ENCODE measurements at regions not wholly inside any gene's neighbourhood (a gene's known extent, or its start where the extent isn't known, plus 50 kb on each side); places are given as distances from the start of the nearest gene placed in this dataset.

DNA sequence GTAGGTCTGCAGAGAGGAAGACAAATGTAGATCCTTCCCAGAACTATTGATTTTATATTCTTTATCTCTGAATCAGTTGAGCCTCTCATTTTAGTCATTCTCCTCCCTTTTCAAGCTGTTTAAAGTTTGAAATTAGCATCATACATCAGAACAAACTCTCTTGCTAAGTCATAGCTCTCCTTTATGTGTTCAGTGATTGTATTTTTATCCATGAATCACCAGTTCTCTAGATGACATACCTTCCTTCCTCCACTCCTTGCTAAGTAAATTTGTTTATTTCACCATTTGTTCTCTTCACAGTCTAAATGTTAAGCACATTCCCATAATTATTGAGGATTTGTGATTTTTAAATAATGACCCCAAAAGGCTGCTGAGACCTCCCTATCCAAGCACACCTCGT, 63.5 kb upstream of the RAPGEF4 start:
- Histone ChIP-seq H3K4me1 (no peaks in the 10 kb centered on the region), H3K4me3 (no peak overlapping the region), H3K9me3 (peaks cover 0 to 7% (median 0%) of the 10 kb centered on the region in 4 donors), H3K27me3 (no peaks in the 10 kb centered on the region), H3K27ac (no peak overlapping the region), H3K36me3 (no peaks in the 10 kb centered on the region)
- DNase-seq (ENCODE audit: low spot score in 2 of 2) = no peak
- WGBS, 2 donors = 63 to 78% methylated on average over 1 of the region's 1 CpG
- no peak for TF ChIP-seq POLR2A (IDR thresholded peaks at IDR 0.05)
- TF ChIP-seq EP300 (IDR thresholded peaks at IDR 0.05) = no peak
- TF ChIP-seq, protein P1, sequence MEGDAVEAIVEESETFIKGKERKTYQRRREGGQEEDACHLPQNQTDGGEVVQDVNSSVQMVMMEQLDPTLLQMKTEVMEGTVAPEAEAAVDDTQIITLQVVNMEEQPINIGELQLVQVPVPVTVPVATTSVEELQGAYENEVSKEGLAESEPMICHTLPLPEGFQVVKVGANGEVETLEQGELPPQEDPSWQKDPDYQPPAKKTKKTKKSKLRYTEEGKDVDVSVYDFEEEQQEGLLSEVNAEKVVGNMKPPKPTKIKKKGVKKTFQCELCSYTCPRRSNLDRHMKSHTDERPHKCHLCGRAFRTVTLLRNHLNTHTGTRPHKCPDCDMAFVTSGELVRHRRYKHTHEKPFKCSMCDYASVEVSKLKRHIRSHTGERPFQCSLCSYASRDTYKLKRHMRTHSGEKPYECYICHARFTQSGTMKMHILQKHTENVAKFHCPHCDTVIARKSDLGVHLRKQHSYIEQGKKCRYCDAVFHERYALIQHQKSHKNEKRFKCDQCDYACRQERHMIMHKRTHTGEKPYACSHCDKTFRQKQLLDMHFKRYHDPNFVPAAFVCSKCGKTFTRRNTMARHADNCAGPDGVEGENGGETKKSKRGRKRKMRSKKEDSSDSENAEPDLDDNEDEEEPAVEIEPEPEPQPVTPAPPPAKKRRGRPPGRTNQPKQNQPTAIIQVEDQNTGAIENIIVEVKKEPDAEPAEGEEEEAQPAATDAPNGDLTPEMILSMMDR (IDR thresholded peaks at IDR 0.05) = no peak

DNA sequence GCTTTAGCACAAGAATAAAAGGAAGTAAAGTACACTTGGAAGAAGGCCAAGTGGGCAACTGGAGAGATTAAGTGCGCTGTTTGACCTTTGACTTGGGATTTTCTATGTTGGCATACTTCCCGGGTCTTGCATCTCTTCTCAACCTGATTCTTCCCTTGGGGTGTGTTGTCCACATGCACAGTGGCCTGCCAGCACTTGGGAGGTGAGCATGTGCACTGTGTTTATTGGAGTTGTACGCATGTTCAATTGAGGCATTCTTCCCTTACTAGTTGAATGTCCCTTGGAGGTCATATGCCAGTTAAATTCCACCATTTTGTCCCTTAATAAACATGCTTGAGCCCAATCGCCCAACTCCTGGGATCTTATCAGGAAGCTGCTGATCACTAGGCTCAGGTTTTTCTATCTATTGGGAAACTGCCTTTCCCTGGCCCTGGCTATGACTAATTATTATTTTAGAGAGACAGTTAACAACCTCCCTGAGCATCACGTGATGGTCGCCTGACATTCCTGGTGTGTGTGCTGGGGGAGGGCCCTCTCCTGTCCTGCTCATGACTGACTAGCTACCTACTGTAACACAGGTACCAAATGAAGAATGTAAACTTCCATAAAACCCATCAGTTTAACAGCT, 62.5 kb upstream of the RAPGEF4 start:
- Histone ChIP-seq H3K4me1 (no peaks in the 10 kb centered on the region), H3K4me3 (no peak overlapping the region), H3K27me3 (no peaks in the 10 kb centered on the region), H3K36me3 (no peaks in the 10 kb centered on the region), H3K27ac (no peak overlapping the region), H3K9me3 (peaks cover 0 to 7% (median 0%) of the 10 kb centered on the region in 4 donors)
- WGBS, 2 donors = 63 to 64% methylated on average over 6 of the region's 6 CpGs
- TF ChIP-seq, protein P1 (IDR thresholded peaks at IDR 0.05) = no peak
- TF ChIP-seq EP300 (IDR thresholded peaks at IDR 0.05) = no peak
- TF ChIP-seq POLR2A (IDR thresholded peaks at IDR 0.05) = no peak
- DNase-seq (ENCODE audit: low spot score in 2 of 2) = no peak

DNA sequence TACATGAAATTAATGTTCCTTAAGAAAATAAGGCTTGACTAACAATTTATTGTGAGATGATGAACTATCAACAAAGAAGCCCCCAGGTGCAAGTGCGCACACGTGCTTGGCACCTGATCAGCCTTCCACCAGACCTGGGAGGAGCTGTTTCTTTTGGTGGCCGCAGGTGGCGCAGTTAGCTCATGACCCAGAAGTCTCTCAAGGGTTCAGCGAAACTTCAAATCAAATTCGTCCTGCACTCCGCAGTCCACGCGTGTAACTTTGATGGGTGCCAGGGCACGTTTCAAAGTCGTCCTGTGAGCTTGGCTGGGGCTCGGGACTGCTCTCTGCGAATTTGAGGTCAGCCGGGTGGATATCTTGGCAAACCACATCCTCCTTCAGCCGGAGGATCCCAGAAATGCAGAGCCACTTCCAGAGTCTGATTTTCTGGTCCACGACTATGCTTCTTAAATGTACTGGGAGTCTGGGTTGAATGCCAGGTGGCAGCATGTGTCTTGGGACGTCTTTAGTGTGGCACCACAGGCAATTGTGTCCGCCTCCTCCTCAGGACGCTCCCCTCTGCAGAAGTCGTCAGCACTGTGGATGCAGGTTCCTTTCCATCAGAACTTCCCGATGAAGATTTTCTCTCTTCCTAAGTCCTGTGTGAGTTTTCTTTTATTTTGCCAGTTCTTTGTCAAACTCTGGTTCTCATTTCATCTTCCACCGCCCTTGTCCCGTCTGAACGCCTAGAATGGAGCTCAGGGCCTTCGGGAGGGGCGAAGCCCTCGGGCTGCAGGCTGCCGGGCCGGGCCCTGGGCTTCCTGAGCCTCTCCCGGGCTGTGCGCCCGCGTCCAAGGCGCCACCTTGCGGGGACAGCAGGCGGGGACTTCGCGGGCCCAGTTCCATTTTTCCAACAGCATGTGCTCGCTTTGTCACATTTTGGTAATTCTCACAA, 61.3 kb upstream of the RAPGEF4 start:
- H3K27me3 ChIP-seq = no peaks in the 10 kb centered on the region
- no peaks in the 10 kb centered on the region for H3K4me1 ChIP-seq
- no peak overlapping the region for H3K27ac ChIP-seq
- TF ChIP-seq POLR2A (IDR thresholded peaks at IDR 0.05) = no peak
- TF ChIP-seq, protein P1 (IDR thresholded peaks at IDR 0.05) = peak; percentile 22 to 50 (median 35)
- H3K4me3 ChIP-seq = no peak overlapping the region
- no peaks in the 10 kb centered on the region for H3K36me3 ChIP-seq
- WGBS, 2 donors = 50 to 52% methylated on average over 39 of the region's 39 CpGs
- H3K9me3 ChIP-seq = peaks cover 0 to 7% (median 0%) of the 10 kb centered on the region in 4 donors
- DNase-seq (ENCODE audit: low spot score in 2 of 2) = no peak

DNA sequence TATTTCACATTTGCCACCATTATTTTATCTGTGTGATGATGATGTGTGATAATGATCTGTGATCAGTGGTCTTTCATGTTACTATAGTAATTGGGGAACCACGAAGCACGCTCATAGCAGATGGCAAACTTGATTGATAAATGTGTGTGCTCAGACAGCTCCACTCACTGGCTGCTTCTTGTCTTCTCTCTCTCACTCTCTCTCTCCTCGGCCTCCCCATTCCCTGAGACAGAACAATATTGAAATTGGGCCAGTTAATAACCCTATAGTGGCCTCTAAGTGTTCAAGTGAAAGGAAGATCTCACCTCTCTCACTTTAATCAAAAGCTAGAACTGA, 60.7 kb upstream of the RAPGEF4 start:
- 49 to 55% methylated on average over 3 of the region's 3 CpGs for WGBS, 2 donors
- TF ChIP-seq EP300 (IDR thresholded peaks at IDR 0.05) = no peak
- TF ChIP-seq, protein P1 (IDR thresholded peaks at IDR 0.05) = no peak
- TF ChIP-seq POLR2A (IDR thresholded peaks at IDR 0.05) = no peak

DNA sequence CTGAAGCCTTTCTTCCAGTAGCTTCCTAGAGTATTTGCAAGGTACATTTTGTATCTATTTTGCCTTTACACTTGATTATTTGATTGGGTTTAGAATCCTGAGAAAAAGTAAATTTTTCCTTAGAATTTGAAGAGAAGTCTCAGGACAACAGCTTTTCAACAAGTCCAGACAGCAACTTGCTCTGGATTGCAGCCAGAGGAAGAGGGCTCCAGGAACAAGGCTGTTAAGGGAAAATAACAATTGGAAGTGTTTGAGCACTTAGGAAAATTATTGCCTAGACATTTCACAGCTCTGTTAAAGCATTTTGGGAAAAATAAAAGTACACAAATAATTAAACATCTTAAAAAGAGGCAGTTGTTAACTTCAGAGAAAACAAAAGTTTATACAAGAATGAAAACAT, 58.3 kb upstream of the RAPGEF4 start:
- Histone ChIP-seq H3K27me3 (no peaks in the 10 kb centered on the region), H3K27ac (no peak overlapping the region), H3K9me3 (peaks cover 0 to 7% (median 0%) of the 10 kb centered on the region in 4 donors), H3K36me3 (no peaks in the 10 kb centered on the region), H3K4me1 (no peaks in the 10 kb centered on the region), H3K4me3 (no peak overlapping the region)
- no peak for DNase-seq (ENCODE audit: low spot score in 2 of 2)
- TF ChIP-seq EP300 (IDR thresholded peaks at IDR 0.05) (no peak), POLR2A (IDR thresholded peaks at IDR 0.05) (no peak)
- TF ChIP-seq, protein P1 (IDR thresholded peaks at IDR 0.05) = no peak

More for the DNA sequence above, 60.7 kb upstream of the RAPGEF4 start:
- Histone ChIP-seq H3K4me3 (no peak overlapping the region), H3K4me1 (no peaks in the 10 kb centered on the region), H3K27me3 (no peaks in the 10 kb centered on the region), H3K36me3 (no peaks in the 10 kb centered on the region), H3K27ac (no peak overlapping the region), H3K9me3 (peaks cover 0 to 7% (median 0%) of the 10 kb centered on the region in 4 donors)
- no peak for DNase-seq (ENCODE audit: low spot score in 2 of 2)
